K562 (cell line): ENCODE measurements at regions not wholly inside any gene's neighbourhood (a gene's known extent, or its start where the extent isn't known, plus 50 kb on each side); places are given as distances from the start of the nearest gene placed in this dataset.

Experiments
- ATAC-seq: fragments of 200-7000 bp; cut with Tn5 transposase; 3 replicates; pipeline ENCODE4 v1.9.1; 2020; ENCODE audit warnings: moderate library complexity
- BruUV-seq: library from RNA; stranded (reverse); fragments of 400-500 nt; replicated peaks from 2 replicates; lab custom pipeline; 2021; lab: Mats Ljungman, UMichigan
- CTCF ChIA-PET: fragments of 300-600 bp; formaldehyde crosslinking; extraction: SDS; loops from one replicate; lab custom pipeline; 2021; ENCODE audit warnings: low intra/inter-chr PET ratio; lab: Yijun Ruan, JAX
- POLR2A ChIA-PET: fragments of 300-600, 350-650 bp; sonication (Branson Sonifier 250); formaldehyde crosslinking; extraction: SDS; loops from one replicate; lab custom pipeline; 2021; ENCODE audit warnings: antibody characterized with exemption, inconsistent platforms; lab: Yijun Ruan, JAX
- DNase-seq, 4 experiments: peaks; one replicate each; pipeline versions ENCODE4 v3.0.0 to v3.0.0-alpha.2; 2011 to 2018; ENCODE audit warnings: low spot score in 3 of 4, mixed read lengths in 3 of 4; ENCODE audit errors: extremely low read depth in 1 of 4
- FAIRE-seq: peaks from 2 replicates; lab custom pipeline; 2011; peaks lifted over from hg19 to GRCh38; lab: Jason Lieb, UNC
- H2AFZ ChIP-seq: 2 replicates; pipeline ENCODE4 v1.6.0; 2011; ENCODE audit warnings: low read depth, low read length, control low read depth, inconsistent platforms
- H3K27ac ChIP-seq: fragments of 200-600 bp; 3 replicates; pipeline ENCODE4 v1.8.0; 2011; ENCODE audit warnings: low read depth, mild to moderate bottlenecking, control low read depth, inconsistent platforms, low read length, moderate library complexity, mixed read lengths; ENCODE audit errors: extremely low read depth
- H3K27me3 ChIP-seq, 2 experiments: fragments of 300-600 bp in 1 of 2; 2 replicates in 1 of 2; 3 replicates in 1 of 2; pipeline versions ENCODE4 v1.6.0 to v1.8.0; 2011; ENCODE audit warnings: inconsistent platforms in 2 of 2, low read length in 2 of 2, mild to moderate bottlenecking in 1 of 2, mixed read lengths in 1 of 2, moderate library complexity in 1 of 2; ENCODE audit not compliant: control insufficient read depth in 2 of 2, insufficient read depth in 2 of 2
- H3K36me3 ChIP-seq: fragments of 300-600 bp; 3 replicates; pipeline ENCODE4 v1.8.0; 2011; ENCODE audit warnings: mild to moderate bottlenecking, low read length, inconsistent platforms; ENCODE audit not compliant: control insufficient read depth, insufficient read depth
- H3K4me1 ChIP-seq, 2 experiments: fragments of 200-600 bp in 1 of 2; replicated peaks in 1 of 2; 2 replicates in 1 of 2; 3 replicates in 1 of 2; pipeline versions ENCODE4 v1.5.1 to v1.8.0; 2011; ENCODE audit warnings: inconsistent platforms in 2 of 2, low read length in 2 of 2, mild to moderate bottlenecking in 1 of 2, mixed read lengths in 1 of 2, moderate library complexity in 1 of 2; ENCODE audit not compliant: control insufficient read depth in 2 of 2, insufficient read depth in 2 of 2
- H3K4me2 ChIP-seq: 2 replicates; pipeline ENCODE4 v1.6.1; 2011; ENCODE audit warnings: low read length, control low read depth, inconsistent platforms, mixed read lengths; ENCODE audit not compliant: insufficient read depth
- H3K4me3 ChIP-seq: fragments of 200-600 bp; sonication (generic), shearing (Covaris generic); 2 replicates; pipeline ENCODE4 v1.5.1; 2016; ENCODE audit warnings: control low read depth, inconsistent platforms
- H3K79me2 ChIP-seq: fragments of 200-600 bp; 3 replicates; pipeline ENCODE4 v1.8.0; 2011; ENCODE audit warnings: low read length, inconsistent platforms; ENCODE audit not compliant: control insufficient read depth, insufficient read depth
- H3K9ac ChIP-seq, 2 experiments: 2 replicates each; pipeline versions ENCODE4 v1.6.0 to v1.6.1; 2011; ENCODE audit warnings: low read depth in 2 of 2, low read length in 2 of 2, control low read depth in 1 of 2, inconsistent platforms in 1 of 2, mild to moderate bottlenecking in 1 of 2, mixed read lengths in 1 of 2; ENCODE audit not compliant: insufficient read depth in 1 of 2
- H3K9me1 ChIP-seq: one replicate; pipeline ENCODE4 v1.6.0; 2011; ENCODE audit warnings: inconsistent platforms, mild to moderate bottlenecking, low read length, moderate library complexity; ENCODE audit not compliant: control insufficient read depth, insufficient read depth
- H3K9me3 ChIP-seq: replicated peaks from 2 replicates; pipeline ENCODE4 v1.5.1; 2011; ENCODE audit warnings: low read depth, low read length, inconsistent platforms; ENCODE audit not compliant: control insufficient read depth, insufficient read depth
- H4K20me1 ChIP-seq: replicated peaks from 2 replicates; pipeline ENCODE4 v1.6.1; 2011; ENCODE audit warnings: low read length, inconsistent platforms, mixed read lengths; ENCODE audit not compliant: control insufficient read depth, insufficient read depth
- BCOR ChIP-seq: fragments of 450-650 bp; IDR thresholded peaks from 2 replicates; pipeline ENCODE4 v1.6.1; 2016
- CHAMP1 ChIP-seq: fragments of 450-650 bp; IDR thresholded peaks from 2 replicates; pipeline ENCODE4 v1.6.1; 2016; ENCODE audit warnings: mild to moderate bottlenecking
- KDM1A ChIP-seq, 2 experiments: fragments of 450-650 bp; IDR thresholded peaks; 2 replicates each; pipeline ENCODE4 v1.6.1; 2016; ENCODE audit warnings: mild to moderate bottlenecking in 2 of 2
- NONO ChIP-seq, 2 experiments: fragments of 200-400 bp in 1 of 2; fragments of 450-650 bp in 1 of 2; formaldehyde crosslinking in 1 of 2; IDR thresholded peaks; 2 replicates each; pipeline ENCODE4 v1.6.1; 2017; ENCODE audit warnings: low read depth in 2 of 2, mild to moderate bottlenecking in 2 of 2, moderate library complexity in 2 of 2, low read length in 1 of 2
- OTX1 ChIP-seq: fragments of 450-650 bp; formaldehyde crosslinking; IDR thresholded peaks from 2 replicates; pipeline ENCODE4 v1.4.0; 2022; ENCODE audit warnings: mild to moderate bottlenecking
- POLR3G ChIP-seq: IDR thresholded peaks from 2 replicates; pipeline ENCODE4 v1.6.1; 2011; ENCODE audit not compliant: insufficient read length, insufficient replicate concordance; ENCODE audit errors: extremely low read depth
- PRMT5 ChIP-seq: sonication (generic); formaldehyde crosslinking; IDR thresholded peaks from 2 replicates; pipeline ENCODE4 v1.5.0; 2020; ENCODE audit warnings: missing genetic modification reagents
- ZFPM2 ChIP-seq: fragments of 250-450 bp; sonication (Bioruptor Pico); IDR thresholded peaks from 2 replicates; pipeline ENCODE4 v1.5.1; 2022; ENCODE audit warnings: mild to moderate bottlenecking
- ZFX ChIP-seq: sonication (generic); formaldehyde crosslinking; IDR thresholded peaks from 2 replicates; pipeline ENCODE4 v1.8.0; 2022; ENCODE audit warnings: mild to moderate bottlenecking, missing genetic modification reagents, moderate library complexity
- ZNF445 ChIP-seq: fragments of 250-450 bp; sonication (Bioruptor Pico); IDR thresholded peaks from 2 replicates; pipeline ENCODE4 v1.4.0; 2020; ENCODE audit warnings: low read depth, mild to moderate bottlenecking, moderate library complexity
- WGBS: fragments of 100-300 bp; shearing (Covaris generic); methylation state at CpG from one replicate; pipeline ENCODE4 v1.1.6; 2016; ENCODE audit warnings: low coverage, mixed read lengths; ENCODE audit not compliant: insufficient coverage; ENCODE audit errors: missing lambda C conversion rate; 5-methylcytosine and 5-hydroxymethylcytosine counted together
- in situ Hi-C: fragments of 300-500 bp; cut with MboI; formaldehyde crosslinking; loops from 4 replicates; pipeline ENCODE4 v1.15.0; 2018; ENCODE audit warnings: inconsistent platforms, mixed read lengths
- intact Hi-C: fragments of 100-400 bp; cut with micrococcal nuclease; formaldehyde crosslinking; loops from 2 replicates; pipeline ENCODE4 v1.14.2; 2022
- TF ChIP-seq, protein P1 (sequence below), 2 experiments: fragments of 150-350 bp in 1 of 2; IDR thresholded peaks; 2 replicates each; pipeline ENCODE4 v1.6.1; 2012 to 2016; ENCODE audit warnings: low read depth in 2 of 2, low read length in 2 of 2, mild to moderate bottlenecking in 1 of 2, moderate library complexity in 1 of 2

DNA sequence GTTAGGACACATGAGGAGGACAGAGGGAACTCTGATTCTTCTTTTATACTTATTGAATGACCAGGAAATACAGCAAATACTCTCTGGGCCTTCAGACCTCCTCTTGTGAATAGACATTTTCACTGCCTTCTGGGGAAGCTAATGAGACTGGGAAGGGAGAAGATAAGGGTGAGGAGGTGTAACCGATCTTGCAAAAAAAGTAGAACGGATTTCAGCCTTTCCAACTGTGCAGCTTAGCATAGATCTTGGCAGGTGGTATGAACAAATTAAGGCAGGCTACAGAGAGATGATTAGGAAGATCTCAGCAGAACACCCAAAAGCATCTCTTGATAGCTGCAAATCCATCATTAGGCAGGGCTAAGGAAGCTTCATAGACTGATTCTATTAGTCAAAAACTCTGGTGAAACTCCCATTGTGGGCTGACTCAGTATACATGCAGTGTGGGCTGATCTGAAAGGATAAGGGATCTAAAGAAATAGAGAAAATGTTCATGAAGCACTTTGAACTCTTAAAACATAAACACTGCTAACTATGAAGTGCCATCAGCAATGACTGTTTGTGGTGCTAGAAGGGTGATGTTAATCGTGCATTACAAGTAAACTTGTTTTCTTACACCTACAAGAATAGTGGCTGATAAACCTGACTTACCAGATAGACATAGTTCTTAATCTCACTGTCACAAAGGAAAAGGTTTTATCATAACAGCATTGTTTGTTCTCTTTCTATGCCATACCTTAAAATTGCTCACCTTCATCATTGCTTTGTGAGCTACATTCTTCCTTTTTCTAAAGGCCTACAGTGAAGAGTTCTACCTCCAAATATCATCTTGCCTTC lies 85.5 kb upstream of the PALMD start (continued):
- TF ChIP-seq OTX1 (CRISPR knock-in tag) (no peak), ZNF445 (CRISPR knock-in tag) (no peak), NONO (IDR thresholded peaks at IDR 0.05; ENCODE audit: low read depth in 2 of 2, low read length in 1 of 2) (no peak), PRMT5 (no peak)
- TF ChIP-seq, all 486 proteins: peak for 0

GRCh38 chr1:99561952-99562351 lies 84.0 kb upstream of the PALMD start:
- H3K27ac ChIP-seq = no peak overlapping the region
- ChIA-PET POLR2A (no interaction called here), CTCF (no interaction called here)
- BruUV-seq = no TSS peak
- no peaks in the 10 kb centered on the region for H4K20me1 ChIP-seq
- H2AFZ ChIP-seq = no peak overlapping the region
- no peaks in the 10 kb centered on the region for H3K9me3 ChIP-seq
- no peak overlapping the region for H3K4me2 ChIP-seq
- H3K36me3 ChIP-seq = no peaks in the 10 kb centered on the region
- peaks cover 0 to 3% of the 10 kb centered on the region in 2 experiments; a peak in 1 of 5 replicates for H3K4me1 ChIP-seq
- no peak overlapping the region for H3K4me3 ChIP-seq
- 79% methylated on average over 6 of the region's 6 CpGs for WGBS
- in situ Hi-C loops (no loop called here), intact Hi-C loops (no loop called here)
- H3K9me1 ChIP-seq = no peaks in the 10 kb centered on the region
- H3K79me2 ChIP-seq = no peaks in the 10 kb centered on the region
- H3K9ac ChIP-seq = no peak overlapping the region
- ATAC-seq (no peak), DNase-seq (no peak), FAIRE-seq (no peak)
- H3K27me3 ChIP-seq = no peaks in the 10 kb centered on the region
- TF ChIP-seq, protein P1, sequence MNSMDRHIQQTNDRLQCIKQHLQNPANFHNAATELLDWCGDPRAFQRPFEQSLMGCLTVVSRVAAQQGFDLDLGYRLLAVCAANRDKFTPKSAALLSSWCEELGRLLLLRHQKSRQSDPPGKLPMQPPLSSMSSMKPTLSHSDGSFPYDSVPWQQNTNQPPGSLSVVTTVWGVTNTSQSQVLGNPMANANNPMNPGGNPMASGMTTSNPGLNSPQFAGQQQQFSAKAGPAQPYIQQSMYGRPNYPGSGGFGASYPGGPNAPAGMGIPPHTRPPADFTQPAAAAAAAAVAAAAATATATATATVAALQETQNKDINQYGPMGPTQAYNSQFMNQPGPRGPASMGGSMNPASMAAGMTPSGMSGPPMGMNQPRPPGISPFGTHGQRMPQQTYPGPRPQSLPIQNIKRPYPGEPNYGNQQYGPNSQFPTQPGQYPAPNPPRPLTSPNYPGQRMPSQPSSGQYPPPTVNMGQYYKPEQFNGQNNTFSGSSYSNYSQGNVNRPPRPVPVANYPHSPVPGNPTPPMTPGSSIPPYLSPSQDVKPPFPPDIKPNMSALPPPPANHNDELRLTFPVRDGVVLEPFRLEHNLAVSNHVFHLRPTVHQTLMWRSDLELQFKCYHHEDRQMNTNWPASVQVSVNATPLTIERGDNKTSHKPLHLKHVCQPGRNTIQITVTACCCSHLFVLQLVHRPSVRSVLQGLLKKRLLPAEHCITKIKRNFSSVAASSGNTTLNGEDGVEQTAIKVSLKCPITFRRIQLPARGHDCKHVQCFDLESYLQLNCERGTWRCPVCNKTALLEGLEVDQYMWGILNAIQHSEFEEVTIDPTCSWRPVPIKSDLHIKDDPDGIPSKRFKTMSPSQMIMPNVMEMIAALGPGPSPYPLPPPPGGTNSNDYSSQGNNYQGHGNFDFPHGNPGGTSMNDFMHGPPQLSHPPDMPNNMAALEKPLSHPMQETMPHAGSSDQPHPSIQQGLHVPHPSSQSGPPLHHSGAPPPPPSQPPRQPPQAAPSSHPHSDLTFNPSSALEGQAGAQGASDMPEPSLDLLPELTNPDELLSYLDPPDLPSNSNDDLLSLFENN (IDR thresholded peaks at IDR 0.05; ENCODE audit: low read depth in 2 of 2, low read length in 2 of 2) = no peak
- TF ChIP-seq BCOR (peak; percentile 70), KDM1A (IDR thresholded peaks at IDR 0.05) (peak; percentile 43 to 61; a peak in 3 of 4 replicates), CHAMP1 (0 out of 2 replicates have a peak, but pooled peaks have one; percentile 28), ZFPM2 (CRISPR knock-in tag) (no peak), ZFX (CRISPR knock-in tag) (no peak), POLR3G (no peak)
